Mesenteric fat pad (tissue), 1 donor: ENCODE measurements at regions not wholly inside any gene's neighbourhood (a gene's known extent, or its start where the extent isn't known, plus 50 kb on each side); places are given as distances from the start of the nearest gene placed in this dataset.

Experiments
- DNase-seq: peaks from one replicate; pipeline ENCODE4 v3.0.0-alpha.2; 2020; ENCODE audit warnings: low spot score
- donor health status: DM: yes; HTN: yes; CAD: no.

DNA sequence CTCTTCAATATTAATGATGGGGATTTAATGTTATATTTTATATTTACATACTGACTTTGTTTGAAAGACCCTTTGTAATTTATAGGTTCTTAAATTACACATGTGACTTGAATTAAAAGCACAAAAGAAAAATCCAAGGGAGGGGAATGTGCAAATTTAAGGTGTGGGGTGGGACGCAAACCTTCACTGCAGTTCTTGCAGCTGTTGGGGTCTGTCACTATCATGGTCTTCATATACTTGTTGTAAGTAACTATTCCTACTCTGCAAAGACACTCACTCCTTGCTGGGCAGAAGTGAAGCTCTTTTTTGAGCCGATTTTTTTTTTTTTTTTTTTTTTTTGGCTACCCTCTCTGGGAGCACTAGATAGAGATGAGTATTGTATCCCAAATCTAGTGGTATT lies 505.3 kb downstream of the ARHGEF28 start:
- no peak for DNase-seq

DNA sequence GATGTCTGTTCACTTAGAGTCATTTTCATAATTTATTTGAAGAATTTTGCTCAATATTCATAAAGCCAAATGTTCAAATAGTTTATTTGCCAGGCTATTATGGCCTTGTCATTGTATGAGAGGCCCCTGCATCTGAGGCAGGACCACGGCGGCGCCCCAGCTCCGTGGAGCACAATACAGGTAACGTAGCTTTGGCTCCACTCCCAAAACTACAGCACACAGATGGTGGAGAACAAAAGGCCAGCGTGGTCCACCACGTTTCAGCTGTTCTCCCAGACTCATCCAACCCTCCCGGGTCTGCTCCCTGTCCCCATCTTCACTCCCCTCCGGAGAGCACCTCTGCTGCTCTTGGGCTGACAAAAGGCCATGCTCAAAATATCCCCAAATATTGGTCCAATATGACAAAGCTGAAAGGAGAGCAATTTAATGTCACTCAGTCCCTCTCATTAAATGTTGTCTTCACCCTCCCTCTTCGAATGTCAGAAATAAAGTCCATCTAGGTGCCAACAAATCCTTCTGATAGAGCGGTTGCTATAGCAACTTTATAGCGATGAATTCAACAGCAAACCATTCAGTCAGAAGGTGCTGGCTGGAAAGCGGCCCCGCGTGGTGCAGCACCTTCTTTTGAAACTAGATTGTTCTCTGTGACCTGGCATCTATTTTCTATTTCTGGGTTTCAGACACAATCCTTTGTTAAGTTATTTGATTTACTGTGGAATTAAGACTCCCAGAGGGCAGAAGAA lies 504.3 kb downstream of the ARHGEF28 start:
- no peak for DNase-seq

DNA sequence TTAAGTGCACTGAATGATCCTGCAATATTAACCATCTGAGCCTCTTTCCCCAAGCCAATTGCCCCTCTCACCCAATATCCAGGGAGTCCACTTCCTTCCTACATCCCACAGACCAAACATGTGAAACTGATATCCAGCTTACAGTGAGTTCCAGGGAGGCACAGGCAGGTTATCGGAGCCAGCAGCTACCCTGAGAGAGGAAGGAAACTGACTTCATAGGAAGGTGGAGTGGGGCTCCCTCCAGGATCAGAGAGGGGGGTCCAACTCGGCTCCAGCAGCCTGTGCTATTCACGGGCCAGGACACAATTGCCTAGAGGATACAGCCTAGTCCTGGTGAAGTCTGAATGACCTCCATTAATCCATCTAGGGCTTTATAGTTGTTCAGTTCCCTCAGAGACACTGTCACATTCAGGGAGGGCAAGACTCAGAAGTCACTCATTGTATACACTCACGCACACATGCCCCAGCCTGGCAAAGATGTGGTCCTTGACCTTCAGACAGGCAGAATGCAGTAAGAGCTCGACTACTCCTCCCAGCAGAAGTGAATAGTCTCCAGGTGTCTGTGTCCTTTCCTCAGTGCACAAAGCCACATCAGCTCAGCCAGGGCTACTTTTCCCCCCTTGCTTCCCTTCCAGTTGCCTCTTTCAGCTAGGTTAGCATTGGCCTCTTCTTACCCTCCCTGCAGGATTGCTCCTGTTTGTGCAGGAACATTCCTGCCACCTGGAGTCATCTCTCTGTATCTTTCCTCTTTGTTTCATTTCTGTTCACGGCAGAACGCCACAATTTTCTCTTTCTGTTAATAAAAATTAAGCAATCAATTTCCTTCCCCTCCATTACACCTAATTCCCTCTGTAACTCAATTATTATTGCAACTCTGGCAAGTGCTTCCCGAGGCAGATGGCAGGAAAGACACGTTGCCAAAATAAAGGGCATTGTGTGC lies 501.7 kb downstream of the ARHGEF28 start:
- DNase-seq: no peak

DNA sequence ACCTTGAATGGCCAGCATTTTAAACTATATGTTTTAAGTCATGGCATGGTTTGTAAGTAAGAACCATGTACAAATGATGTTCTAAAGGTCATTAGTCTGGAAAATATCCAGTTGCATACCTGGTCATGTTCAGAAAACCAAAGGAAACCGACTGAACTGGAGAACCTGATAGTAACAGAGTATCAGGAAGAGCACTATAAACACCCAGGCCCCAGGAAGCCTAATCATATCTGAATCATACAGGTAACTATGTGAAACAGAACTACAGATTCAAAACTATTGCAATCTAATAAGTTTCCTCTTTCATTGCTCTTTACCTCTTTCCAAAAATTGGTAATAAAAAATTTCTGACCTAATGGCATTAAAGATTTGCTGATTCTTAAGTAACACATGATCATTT lies 500.3 kb downstream of the ARHGEF28 start:
- DNase-seq: no peak

DNA sequence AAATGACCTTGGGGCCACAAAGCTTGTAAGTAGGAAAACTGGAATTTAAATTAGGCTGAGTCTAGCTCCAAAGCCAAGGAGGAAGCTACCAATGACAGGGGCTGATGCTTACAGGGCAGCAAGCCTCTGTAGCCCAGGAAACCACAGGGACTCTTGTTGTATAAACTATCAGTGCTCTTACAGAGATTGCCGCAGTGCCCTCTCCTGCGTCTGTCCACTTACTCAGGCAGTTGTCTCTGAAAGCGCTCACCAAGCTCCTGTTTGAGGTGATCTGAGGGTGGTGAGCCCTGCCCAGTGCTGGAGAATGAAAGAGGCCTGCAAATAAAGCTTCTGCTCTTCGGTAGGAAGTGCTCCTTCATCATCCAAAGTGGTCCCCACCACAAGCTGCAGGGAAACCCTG lies 498.8 kb downstream of the ARHGEF28 start:
- DNase-seq: no peak

DNA sequence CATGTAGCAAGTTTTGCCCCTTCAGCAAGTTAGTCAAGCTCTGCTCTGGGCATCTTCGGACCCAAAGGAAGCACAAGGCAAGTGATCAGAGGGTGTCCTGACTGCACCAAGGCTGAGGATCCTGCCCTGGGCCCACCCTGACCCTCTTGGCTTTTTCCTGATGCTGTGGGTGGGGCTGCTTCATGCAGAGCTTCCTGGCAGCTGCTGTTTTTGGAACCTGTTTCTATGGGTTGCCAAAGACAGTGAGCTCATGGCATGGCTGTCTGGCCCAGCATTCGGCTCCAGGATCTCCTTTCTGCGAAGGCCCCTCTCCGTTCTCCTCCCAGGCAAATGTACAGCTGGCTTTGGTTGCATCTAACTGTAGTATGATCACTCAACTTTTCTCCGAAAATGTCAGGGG lies 497.9 kb downstream of the ARHGEF28 start:
- DNase-seq: no peak

DNA sequence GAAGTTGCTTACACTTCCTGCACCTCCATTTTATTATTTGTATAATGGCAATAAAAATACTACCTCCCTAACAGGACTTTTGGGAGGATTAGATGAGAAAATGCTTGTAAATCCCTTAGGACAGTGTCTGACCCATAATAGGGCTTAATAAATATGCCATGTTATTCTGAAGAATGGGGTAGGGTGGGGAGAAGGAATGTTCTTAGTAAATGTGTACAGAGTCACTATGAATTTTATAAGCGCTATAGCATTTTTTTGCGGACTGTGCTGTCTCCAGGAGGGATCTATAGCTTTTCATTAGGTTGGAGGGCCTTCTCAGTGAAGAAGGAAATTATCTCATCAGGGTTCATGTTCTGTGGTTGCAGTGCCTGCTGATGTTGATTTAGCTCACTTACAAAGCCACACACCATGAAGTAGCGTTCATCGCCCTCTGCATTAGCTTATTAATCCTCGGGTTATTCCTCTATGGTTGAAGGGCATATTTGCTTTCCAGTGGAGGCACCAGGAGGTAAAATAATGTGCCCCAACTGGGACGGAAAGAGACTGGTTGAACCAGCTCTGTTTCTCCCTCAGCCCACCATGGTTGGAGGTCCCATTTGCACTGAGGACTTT lies 497.1 kb downstream of the ARHGEF28 start:
- DNase-seq: no peak

DNA sequence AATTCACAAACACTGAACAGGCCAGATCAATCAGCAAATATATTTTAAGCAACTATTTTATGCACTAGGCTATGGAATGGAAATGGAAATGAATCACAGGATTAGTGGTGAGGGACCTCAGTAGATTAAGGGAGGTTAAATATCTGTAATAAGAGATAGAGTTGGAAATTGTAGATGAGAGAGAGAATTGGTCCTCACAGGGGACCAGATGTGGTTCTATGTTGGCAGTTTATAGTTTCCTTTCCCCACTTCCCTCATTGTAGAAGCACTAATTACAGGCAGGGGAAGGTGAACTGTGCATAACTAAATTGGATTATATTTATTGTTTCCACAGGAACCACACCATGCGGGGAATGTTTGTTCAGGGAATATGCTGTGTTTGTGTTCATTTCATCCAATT lies 496.2 kb downstream of the ARHGEF28 start:
- no peak for DNase-seq

DNA sequence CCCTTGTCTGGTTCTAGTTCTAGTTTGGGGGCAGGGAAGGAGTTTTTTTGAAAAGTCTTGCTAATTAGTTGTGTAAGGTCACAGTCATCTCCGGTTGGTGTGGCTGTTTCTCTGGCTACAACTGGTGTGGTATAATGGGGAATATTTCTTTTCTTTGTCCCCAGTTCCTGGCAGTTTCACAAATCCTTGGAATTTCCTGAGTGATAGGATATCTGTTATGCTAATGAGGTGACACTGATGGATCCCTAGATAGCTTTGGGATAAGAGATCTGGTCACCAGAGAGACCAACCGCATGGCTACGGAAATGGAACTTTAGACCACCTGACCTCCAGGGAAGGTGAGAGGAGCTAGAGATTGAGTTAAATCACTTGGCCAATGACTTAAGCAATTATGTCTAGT lies 494.6 kb downstream of the ARHGEF28 start:
- no peak for DNase-seq

DNA sequence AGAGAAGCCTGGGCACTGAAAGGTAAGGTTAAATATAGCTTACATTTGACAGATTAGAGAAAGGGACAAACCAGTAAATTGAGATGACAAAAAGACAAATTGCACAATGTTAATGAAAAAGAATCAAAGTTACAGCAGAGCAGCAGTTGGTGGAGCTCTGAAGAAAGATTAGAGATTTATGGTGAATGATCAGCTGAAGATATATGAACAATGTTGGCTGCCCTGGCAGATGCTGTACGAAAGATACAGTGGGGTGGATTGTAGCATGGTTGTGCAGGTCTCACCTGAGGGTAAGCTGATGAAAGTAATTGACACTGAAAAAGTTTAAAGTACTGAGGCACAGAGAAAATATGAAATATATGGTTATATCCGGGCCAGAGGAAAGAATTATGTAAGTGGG lies 492.1 kb downstream of the ARHGEF28 start:
- DNase-seq: no peak

DNA sequence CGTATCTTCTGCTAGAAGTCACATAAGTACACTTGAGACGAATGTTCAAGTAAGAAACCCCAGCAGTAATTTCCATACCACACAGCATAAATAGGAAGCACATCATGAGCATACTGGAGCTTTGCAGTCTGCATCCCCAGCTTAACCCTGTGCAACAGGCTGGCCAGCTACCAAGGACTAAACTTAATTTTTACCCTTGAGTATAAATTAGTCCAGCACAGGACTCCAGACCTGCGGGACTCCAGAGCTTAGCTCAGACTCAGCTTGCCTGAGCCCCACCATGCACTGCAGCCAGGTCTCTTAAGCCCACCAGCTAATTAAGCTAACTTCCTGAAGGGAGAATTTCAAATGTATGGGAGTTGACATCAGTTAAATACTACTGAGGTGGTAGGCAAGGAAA lies 491.0 kb downstream of the ARHGEF28 start:
- DNase-seq: no peak

DNA sequence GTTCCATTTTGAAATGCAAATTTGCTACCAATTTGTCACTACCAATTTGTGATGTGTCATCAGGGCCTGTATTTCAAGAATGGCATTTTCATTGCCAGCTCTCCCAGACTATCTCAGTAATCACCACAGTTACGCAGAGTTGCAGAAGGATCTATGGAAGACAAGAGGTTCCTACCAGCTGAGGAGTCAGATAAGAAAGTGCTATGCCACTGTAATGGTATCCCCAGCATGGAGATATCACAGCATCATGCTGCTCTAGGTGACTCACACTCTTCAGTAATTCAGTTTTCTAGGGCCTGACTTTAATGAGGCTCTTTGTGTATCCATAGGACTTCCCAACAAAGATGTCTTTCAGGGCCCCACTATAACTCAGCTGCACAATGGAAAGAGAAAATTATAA lies 490.3 kb downstream of the ARHGEF28 start:
- DNase-seq: no peak

DNA sequence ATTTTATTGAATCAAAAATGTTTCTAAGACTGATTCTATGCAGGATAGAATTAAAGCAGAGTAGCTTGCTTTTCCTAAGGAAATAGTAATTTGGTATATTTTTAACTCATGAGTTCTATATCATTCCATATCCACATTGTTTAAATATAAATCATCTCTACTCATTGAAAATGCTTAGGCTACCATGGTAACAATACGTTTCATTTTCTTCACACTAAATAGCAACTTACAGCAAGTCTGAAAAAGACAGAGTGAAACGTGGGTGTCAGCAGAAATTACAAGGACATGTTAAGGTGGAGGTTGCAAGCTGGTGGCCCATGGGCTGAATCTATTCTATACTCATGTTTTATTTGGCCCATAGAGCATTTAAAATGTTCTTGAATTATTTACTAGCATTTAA lies 487.9 kb downstream of the ARHGEF28 start:
- DNase-seq: no peak

DNA sequence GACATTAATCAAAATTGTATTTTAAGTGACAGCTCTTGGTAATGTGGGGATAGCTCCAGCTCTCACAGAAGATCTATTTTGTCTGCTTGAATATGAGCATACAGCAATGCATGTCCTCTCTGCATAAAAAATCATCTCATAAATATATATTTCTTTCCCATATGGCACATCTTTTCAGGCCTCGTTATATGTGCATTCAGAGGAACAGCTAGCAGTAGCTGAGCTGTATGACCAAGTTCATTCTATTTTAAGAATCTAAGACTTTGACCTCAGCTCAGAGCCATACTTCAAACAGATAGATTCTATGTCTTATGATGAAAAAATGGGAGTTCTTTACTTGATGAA lies 487.2 kb downstream of the ARHGEF28 start:
- no peak for DNase-seq

DNA sequence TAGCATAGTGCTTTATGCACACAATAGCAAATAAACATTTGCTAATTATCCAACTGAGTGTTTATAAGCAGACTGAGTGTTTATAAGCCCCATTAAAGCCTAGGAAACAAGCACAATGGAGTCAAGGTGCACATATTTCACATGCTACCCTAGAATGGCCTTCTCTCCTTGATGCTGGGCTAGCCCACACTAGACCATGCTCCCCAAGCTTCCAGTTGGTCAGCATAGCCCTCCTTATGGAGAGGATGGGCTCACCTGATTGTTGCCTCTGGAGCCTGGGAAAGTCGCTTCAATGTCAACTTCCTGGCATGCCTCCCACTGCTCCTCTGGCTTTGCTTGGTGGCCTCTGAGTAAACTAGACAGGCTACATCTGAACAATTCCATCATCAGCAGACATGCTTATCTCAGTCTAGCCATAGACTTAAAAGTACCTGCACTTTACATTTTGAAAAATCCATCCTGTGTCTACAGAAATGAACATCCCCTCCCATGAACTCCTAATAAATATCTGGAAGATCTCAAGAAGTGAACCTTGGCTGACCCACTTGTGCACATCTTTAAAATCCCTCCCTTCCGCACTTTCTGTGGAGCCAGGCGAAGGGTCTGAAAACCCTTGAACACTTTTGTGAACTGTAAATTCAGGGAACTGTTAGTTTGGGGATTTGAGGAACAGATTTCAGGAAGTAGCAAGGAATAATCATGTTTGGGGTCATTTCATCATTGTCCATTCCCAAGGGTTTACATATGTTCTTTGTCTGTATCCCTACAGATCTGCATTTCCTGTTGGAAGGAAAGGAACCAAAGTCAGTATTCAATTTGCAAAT lies 486.6 kb downstream of the ARHGEF28 start:
- DNase-seq: no peak

DNA sequence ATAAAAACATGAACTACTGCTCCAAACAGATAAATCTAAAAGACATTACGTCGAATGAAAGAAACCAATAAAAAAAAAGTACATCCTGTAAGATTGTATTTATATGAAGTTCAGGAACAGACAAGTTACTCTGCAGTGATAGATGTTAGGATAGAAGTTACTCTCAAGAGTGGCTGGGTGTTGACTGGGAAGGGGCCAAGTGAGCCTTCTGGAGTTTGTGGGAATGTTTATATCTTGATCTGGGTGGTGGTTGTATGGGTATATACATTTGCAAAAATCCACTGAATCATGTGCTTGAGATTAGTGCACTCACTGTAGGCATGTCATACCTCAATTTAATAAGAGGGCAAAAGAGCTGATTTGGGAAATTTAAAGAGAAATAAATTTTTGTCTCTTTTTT lies 485.8 kb downstream of the ARHGEF28 start:
- no peak for DNase-seq

DNA sequence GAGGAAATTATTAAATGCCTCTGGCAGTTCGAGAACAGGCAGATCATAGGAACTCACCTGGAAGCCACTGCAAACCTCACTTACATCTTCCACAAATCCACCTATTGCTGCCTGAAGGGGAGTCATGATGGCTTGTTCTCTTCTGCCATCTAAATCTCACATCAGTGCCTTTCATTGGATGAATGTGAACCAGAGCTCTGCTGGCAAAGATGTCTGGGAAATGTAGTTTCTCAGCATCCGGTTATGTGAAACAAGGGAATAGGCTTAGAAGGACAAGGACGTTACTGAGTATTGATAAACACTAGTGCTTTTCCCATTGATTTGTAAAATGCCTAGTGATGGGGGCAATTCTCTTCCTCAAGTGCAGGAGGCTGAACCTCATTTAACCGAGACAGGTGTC lies 483.3 kb downstream of the ARHGEF28 start:
- DNase-seq: no peak

DNA sequence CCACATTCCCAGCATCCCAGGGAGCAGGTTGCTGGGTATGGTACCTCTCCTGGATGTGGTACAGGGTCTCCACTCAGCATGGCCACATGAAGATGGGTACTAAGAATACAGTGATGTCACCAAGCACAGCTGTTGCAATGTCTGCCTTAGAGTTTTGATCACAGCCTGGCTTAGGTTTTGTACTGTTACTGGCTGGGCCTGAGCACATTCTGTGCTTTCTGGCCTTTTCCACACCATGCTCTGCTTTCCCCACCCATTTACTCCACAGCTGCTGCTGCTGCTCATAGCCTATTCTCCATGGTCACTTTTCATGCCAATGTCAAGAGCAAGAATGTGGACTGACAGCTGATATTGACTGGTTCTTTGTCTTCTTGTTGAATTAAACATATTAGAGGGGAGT lies 481.9 kb downstream of the ARHGEF28 start:
- no peak for DNase-seq

DNA sequence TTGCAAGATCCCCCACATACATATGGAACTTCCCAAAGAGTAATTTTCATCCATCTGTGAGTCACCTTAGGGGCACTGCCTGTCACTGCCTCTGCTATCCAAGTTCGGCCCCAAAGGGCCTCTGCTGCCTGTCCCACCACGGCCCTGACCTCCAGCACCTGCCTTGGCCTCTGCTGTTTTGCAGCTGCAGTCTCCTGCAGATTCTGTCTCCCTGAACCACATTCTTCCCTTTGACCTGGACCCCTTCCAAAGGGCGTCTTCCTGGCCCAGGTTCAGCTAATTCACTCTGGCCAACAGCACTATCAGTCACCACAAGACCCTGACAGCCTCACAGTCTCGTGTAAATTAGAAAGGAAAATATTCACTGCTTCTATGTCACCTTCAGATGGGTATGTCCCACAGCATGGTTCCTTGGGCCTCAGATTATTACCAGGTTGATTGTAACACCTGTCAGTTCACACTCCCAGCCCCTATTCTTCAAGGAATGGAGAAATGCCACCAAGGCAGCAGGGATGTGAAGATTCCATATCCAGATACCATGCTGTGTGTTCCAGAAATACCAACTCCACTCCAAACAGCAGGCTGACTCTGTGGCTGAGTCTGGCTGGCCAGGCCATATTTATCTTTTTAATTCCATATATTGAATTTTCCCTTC lies 479.3 kb downstream of the ARHGEF28 start:
- DNase-seq: no peak

DNA sequence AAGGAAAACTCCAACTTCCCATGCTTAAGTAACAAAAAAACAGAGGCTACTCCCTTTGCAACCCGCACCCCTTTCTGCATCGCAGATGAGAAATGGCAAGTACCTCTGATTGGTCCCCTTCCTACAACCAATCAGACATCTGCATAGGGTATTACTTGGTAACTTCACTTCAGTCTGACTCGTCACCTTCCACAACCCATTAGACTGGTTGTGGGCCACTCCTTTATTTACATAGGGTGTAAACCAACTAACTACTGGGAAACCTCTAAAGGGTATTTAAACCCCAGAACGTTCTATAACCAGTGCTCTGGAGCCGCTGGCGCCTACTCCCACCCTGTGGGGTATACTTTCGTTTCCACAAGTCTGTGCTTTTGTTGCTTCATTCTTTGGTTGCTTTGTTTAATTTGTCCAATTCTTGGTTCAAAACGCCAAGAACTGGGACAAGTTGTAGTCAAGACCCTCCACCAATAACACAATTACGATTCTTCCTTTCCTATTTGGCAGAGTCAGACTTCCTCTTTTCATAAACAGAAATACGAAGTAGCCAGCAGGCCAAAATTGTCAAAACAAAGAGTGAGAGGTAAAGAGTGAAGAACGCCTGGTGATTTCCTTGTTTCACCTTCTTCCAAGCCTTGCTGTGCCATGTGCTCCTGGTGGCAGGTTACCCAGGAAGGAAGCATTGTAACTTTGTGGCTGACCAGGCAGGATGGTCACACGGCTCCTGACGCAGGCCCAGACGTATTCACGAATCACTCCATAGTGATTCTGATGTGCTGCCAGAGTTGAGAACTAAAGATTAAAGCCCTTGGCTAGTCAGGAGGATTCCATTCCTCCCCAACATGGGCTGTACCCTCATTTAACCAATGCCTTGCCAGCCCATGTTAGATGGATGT lies 477.4 kb downstream of the ARHGEF28 start:
- no peak for DNase-seq
